ENCODE measurements at regions not wholly inside any gene's neighbourhood (a gene's known extent, or its start where the extent isn't known, plus 50 kb on each side); places are given as distances from the start of the nearest gene placed in this dataset.

DNA sequence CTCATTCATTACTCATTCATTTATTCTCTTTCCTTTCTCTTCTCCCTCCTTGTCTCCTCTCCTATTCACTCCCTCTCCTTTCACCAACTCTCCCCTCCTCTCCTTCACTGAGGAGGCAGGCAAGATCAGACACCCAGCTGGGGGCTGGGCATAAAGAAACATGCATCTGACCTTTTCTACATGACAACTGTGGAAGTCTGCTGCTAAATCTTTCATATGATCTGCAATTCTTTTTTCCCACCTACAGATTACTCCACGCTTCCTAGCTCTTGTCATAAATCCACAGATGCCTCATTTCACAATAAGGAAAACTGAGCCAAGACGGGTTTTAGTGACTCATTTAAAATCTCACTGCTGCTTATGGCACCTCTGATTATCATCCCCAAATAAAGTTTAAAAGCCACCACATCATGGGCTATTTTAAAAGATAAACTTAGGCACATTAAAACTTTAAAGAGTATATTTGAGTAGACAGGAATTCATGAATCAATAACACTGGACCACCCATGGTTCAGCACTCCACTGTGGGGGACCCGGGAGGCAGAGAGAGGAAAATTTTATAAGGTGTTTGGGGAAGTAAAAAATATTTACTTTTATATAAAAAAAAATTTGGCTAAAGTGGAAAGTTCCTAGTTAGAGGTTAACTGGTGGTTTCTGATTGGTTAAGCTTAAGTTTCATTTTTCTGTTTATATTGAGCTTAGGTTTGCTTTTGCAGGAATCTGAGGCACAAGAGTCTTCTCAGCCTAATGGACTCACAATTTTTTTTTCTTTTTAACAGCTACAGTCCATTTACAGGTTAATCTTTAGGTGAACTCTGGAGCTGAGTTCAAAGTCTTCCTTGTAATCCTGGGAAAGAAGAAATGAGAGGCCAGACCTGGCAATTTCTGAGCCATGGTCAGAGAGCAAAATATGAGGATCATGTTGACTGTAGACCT, 55.8 kb upstream of the DNAH14 start:
- Mint-ChIP-seq H3K36me3 (ENCODE audit: low read depth) (no peaks in the 10 kb centered on the region), H3K4me1 (ENCODE audit: low read depth) (no peaks in the 10 kb centered on the region), H3K4me3 (no peak overlapping the region), H3K27ac (no peak overlapping the region), H3K9me3 (no peaks in the 10 kb centered on the region), H3K27me3 (ENCODE audit: low read depth) (peaks cover 17% of the 10 kb centered on the region)
- intact Hi-C loops (cut with micrococcal nuclease) = no loop called here
- CTCF ChIA-PET = no interaction called here
- no peak for DNase-seq

GRCh38 chr1:224874775-224875174, 54.7 kb upstream of the DNAH14 start:
- Mint-ChIP-seq H3K9me3 (no peaks in the 10 kb centered on the region), H3K4me1 (ENCODE audit: low read depth) (no peaks in the 10 kb centered on the region), H3K27me3 (ENCODE audit: low read depth) (peaks cover 18% of the 10 kb centered on the region), H3K4me3 (no peak overlapping the region), H3K36me3 (ENCODE audit: low read depth) (no peaks in the 10 kb centered on the region), H3K27ac (no peak overlapping the region)
- intact Hi-C loops (cut with micrococcal nuclease) = no loop called here
- CTCF ChIA-PET = no interaction called here
- no peak for DNase-seq

DNA sequence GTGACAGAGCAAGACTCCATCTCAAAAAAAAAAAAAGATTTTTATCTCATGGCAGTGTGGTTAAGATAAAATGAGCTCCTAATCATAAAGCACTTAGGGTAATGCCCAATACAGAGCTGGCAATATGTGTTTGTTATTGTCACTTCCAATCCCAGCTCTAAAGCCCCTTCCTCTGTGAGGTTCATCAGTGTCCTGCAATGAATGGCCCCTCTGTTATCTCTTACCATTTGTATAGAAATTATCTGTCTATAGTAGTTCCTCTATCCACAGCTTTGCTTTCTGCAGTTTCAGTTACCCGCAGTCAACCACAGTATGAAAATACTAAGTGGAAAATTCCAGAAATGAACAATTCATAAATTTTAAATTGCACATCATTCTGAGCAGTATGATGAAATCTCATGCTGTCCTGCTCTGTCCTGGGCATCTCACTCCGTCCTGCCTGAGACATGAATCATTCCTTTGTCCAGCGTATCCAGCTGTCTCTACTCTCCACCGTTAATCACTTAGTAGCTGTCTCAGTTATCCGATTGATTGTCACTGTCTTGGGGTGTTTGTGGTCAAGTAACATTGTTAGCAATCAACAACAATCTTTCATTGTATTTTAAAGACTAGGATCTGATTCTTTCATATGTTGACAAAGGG, 50.2 kb upstream of the DNAH14 start:
- intact Hi-C loops (cut with micrococcal nuclease) = no loop called here
- no peak for DNase-seq
- no peaks in the 10 kb centered on the region for H3K36me3 Mint-ChIP-seq (ENCODE audit: low read depth)
- no peaks in the 10 kb centered on the region for H3K9me3 Mint-ChIP-seq
- no peak overlapping the region for H3K4me3 Mint-ChIP-seq
- no peaks in the 10 kb centered on the region for H3K4me1 Mint-ChIP-seq (ENCODE audit: low read depth)
- H3K27me3 Mint-ChIP-seq (ENCODE audit: low read depth) = peaks cover 22% of the 10 kb centered on the region
- CTCF ChIA-PET = no interaction called here
- H3K27ac Mint-ChIP-seq = no peak overlapping the region
